ENCODE measurements at regions not wholly inside any gene's neighbourhood (a gene's known extent, or its start where the extent isn't known, plus 50 kb on each side); places are given as distances from the start of the nearest gene placed in this dataset.

GRCh38 chr7:12949060-12949931 lies 261.9 kb downstream of the ARL4A start:
- DNase-seq = no peak

GRCh38 chr7:12951397-12951801 lies 264.0 kb downstream of the ARL4A start:
- no peak for DNase-seq

- no peak for DNase-seq
Measured at GRCh38 chr7:12954380-12955033, 267.1 kb downstream of the ARL4A start.

- no peak for DNase-seq
Measured at GRCh38 chr7:12957487-12957886, 270.1 kb downstream of the ARL4A start.

GRCh38 chr7:12961910-12962480 lies 274.6 kb downstream of the ARL4A start:
- no peak for DNase-seq

- no peak for DNase-seq
Measured at GRCh38 chr7:12963435-12963834, 276.0 kb downstream of the ARL4A start.

GRCh38 chr7:12964836-12965235 lies 277.4 kb downstream of the ARL4A start:
- DNase-seq = no peak

GRCh38 chr7:12965767-12966166 lies 278.3 kb downstream of the ARL4A start:
- DNase-seq = no peak

- no peak for DNase-seq
Measured at GRCh38 chr7:12967322-12967721, 279.9 kb downstream of the ARL4A start.

- DNase-seq = no peak
Measured at GRCh38 chr7:12968836-12969422, 281.5 kb downstream of the ARL4A start.

GRCh38 chr7:12970626-12971025 lies 283.2 kb downstream of the ARL4A start:
- no peak for DNase-seq

GRCh38 chr7:12974451-12975166 lies 287.2 kb downstream of the ARL4A start:
- no peak for DNase-seq

- no peak for DNase-seq
Measured at GRCh38 chr7:12975412-12975811, 288.0 kb downstream of the ARL4A start.

GRCh38 chr7:12979181-12979580 lies 291.7 kb downstream of the ARL4A start:
- no peak for DNase-seq

- DNase-seq = no peak
Measured at GRCh38 chr7:12982178-12982577, 294.7 kb downstream of the ARL4A start.

GRCh38 chr7:12984117-12984516 lies 296.7 kb downstream of the ARL4A start:
- no peak for DNase-seq

- no peak for DNase-seq
Measured at GRCh38 chr7:12985228-12985627, 297.8 kb downstream of the ARL4A start.

- no peak for DNase-seq
Measured at GRCh38 chr7:12985752-12986151, 298.3 kb downstream of the ARL4A start.

- no peak for DNase-seq
Measured at GRCh38 chr7:12987238-12987637, 299.8 kb downstream of the ARL4A start.

GRCh38 chr7:12990440-12990839 lies 303.0 kb downstream of the ARL4A start:
- DNase-seq = no peak

GRCh38 chr7:12993025-12993424 lies 305.6 kb downstream of the ARL4A start:
- no peak for DNase-seq

- DNase-seq = no peak
Measured at GRCh38 chr7:12995912-12996469, 308.6 kb downstream of the ARL4A start.

GRCh38 chr7:13007331-13007730 lies 319.9 kb downstream of the ARL4A start:
- DNase-seq = no peak

Measured in suppressor macrophage treated with lipopolysaccharide for 1 hour (primary cell).